H1 (cell line): ENCODE measurements at regions not wholly inside any gene's neighbourhood (a gene's known extent, or its start where the extent isn't known, plus 50 kb on each side); places are given as distances from the start of the nearest gene placed in this dataset.

Source experiments
- CTCF ChIA-PET: fragments of 300-600 bp; sonication (Branson Sonifier 250); formaldehyde crosslinking; loops from one replicate; lab custom pipeline; 2021; ENCODE audit not compliant: partially characterized antibody; lab: Charles Lee
- POLR2A ChIA-PET: fragments of 300-600 bp; sonication (Branson Sonifier 250); formaldehyde crosslinking; loops from one replicate; lab custom pipeline; 2021; ENCODE audit warnings: inconsistent platforms; ENCODE audit not compliant: partially characterized antibody; lab: Charles Lee
- DNase-seq, 2 experiments: peaks; one replicate each; pipeline versions ENCODE4 v3.0.0 to v3.0.0-alpha.2; 2010 to 2022; ENCODE audit warnings: low spot score in 2 of 2, low read depth in 1 of 2, mixed read lengths in 1 of 2
- FAIRE-seq: peaks from 2 replicates; lab custom pipeline; 2011; peaks lifted over from hg19 to GRCh38; lab: Jason Lieb, UNC
- H2AFZ ChIP-seq: 2 replicates; pipeline ENCODE4 v1.8.1; 2012; ENCODE audit warnings: low read length, inconsistent platforms
- H2AK5ac ChIP-seq: 2 replicates; pipeline ENCODE4 v1.6.1; 2013; ENCODE audit warnings: low read depth, low read length
- H2BK120ac ChIP-seq: replicated peaks from 2 replicates; pipeline ENCODE3; 2013; ENCODE audit warnings: low read depth, low read length, inconsistent platforms
- H2BK12ac ChIP-seq: 2 replicates; pipeline ENCODE4 v1.6.1; 2013; ENCODE audit warnings: low read depth, low read length
- H2BK15ac ChIP-seq: 2 replicates; pipeline ENCODE4 v1.6.1; 2013; ENCODE audit warnings: low read length
- H2BK20ac ChIP-seq: 2 replicates; pipeline ENCODE4 v1.6.1; 2013; ENCODE audit warnings: low read length
- H2BK5ac ChIP-seq: 2 replicates; pipeline ENCODE4 v1.6.1; 2013; ENCODE audit warnings: low read depth, low read length
- H3K14ac ChIP-seq: 2 replicates; pipeline ENCODE4 v1.6.1; 2013; ENCODE audit warnings: inconsistent platforms; ENCODE audit not compliant: insufficient read length
- H3K18ac ChIP-seq: 2 replicates; pipeline ENCODE4 v1.6.1; 2013; ENCODE audit warnings: low read length; ENCODE audit errors: extremely low read depth
- H3K23ac ChIP-seq: 2 replicates; pipeline ENCODE4 v1.6.1; 2013; ENCODE audit warnings: inconsistent platforms; ENCODE audit not compliant: insufficient read length
- H3K23me2 ChIP-seq: 2 replicates; pipeline ENCODE4 v1.6.1; 2013; ENCODE audit warnings: low read depth, low read length
- H3K27ac ChIP-seq: 2 replicates; pipeline ENCODE4 v1.6.1; 2011; ENCODE audit warnings: low read depth, low read length, inconsistent platforms
- H3K27me3 ChIP-seq, 4 experiments: replicated peaks in 1 of 4; 1 replicate in 1 of 4; 2 replicates in 3 of 4; pipeline versions ENCODE4 v1.6.1 to v1.8.1; 2011 to 2013; ENCODE audit warnings: low read length in 3 of 4, mild to moderate bottlenecking in 3 of 4, inconsistent platforms in 2 of 4, mixed read lengths in 2 of 4, moderate library complexity in 1 of 4; ENCODE audit not compliant: control insufficient read depth in 3 of 4, insufficient read depth in 3 of 4; ENCODE audit errors: extremely low read depth in 1 of 4
- H3K36me3 ChIP-seq, 4 experiments: 2 replicates each; pipeline versions ENCODE4 v1.6.1 to v1.8.1; 2011 to 2013; ENCODE audit warnings: mild to moderate bottlenecking in 4 of 4, low read length in 3 of 4, moderate library complexity in 2 of 4, control low read depth in 1 of 4, inconsistent platforms in 1 of 4; ENCODE audit not compliant: insufficient read depth in 4 of 4, control insufficient read depth in 2 of 4
- H3K4ac ChIP-seq: replicated peaks from 2 replicates; pipeline ENCODE3; 2013; ENCODE audit warnings: low read length, low read depth, mixed read lengths, inconsistent platforms; ENCODE audit not compliant: insufficient read length
- H3K4me1 ChIP-seq, 4 experiments: replicated peaks in 1 of 4; 1 replicate in 1 of 4; 2 replicates in 3 of 4; pipeline versions ENCODE4 v1.6.1 to v1.8.1; 2011 to 2013; ENCODE audit warnings: low read length in 3 of 4, inconsistent platforms in 2 of 4, mixed read lengths in 1 of 4; ENCODE audit not compliant: insufficient read depth in 4 of 4, control insufficient read depth in 3 of 4
- H3K4me2 ChIP-seq, 2 experiments: 2 replicates each; pipeline versions ENCODE4 v1.6.1 to v1.8.1; 2011 to 2013; ENCODE audit warnings: low read depth in 2 of 2, low read length in 2 of 2, control low read depth in 1 of 2, inconsistent platforms in 1 of 2, mild to moderate bottlenecking in 1 of 2; ENCODE audit not compliant: insufficient read depth in 1 of 2
- H3K4me3 ChIP-seq, 4 experiments: fragments of 200-600, 300-600 bp in 1 of 4; sonication (generic), shearing (Covaris generic), sonication (Bioruptor Twin) in 1 of 4; 2 replicates each; pipeline versions ENCODE4 v1.5.1 to v1.8.1; 2011 to 2016; ENCODE audit warnings: low read length in 4 of 4, low read depth in 3 of 4, control low read depth in 2 of 4, inconsistent platforms in 2 of 4, mild to moderate bottlenecking in 2 of 4, mixed read lengths in 1 of 4, moderate library complexity in 1 of 4; ENCODE audit not compliant: insufficient read depth in 2 of 4; ENCODE audit errors: extremely low read depth in 1 of 4
- H3K56ac ChIP-seq: replicated peaks from 2 replicates; pipeline ENCODE3; 2013; ENCODE audit warnings: low read depth, mild to moderate bottlenecking, mixed read lengths, low read length, inconsistent platforms; ENCODE audit not compliant: insufficient read length
- H3K79me1 ChIP-seq: 2 replicates; pipeline ENCODE4 v1.6.1; 2013; ENCODE audit warnings: low read depth, low read length, control low read depth
- H3K79me2 ChIP-seq, 2 experiments: 2 replicates each; pipeline versions ENCODE4 v1.6.1 to v1.8.1; 2012 to 2013; ENCODE audit warnings: low read length in 2 of 2, mild to moderate bottlenecking in 2 of 2, inconsistent platforms in 1 of 2; ENCODE audit not compliant: insufficient read depth in 2 of 2, control insufficient read depth in 1 of 2
- H3K9ac ChIP-seq, 4 experiments: replicated peaks in 1 of 4; 1 replicate in 1 of 4; 2 replicates in 3 of 4; pipeline versions ENCODE4 v1.6.1 to v1.8.1; 2011 to 2013; ENCODE audit warnings: low read depth in 3 of 4, low read length in 3 of 4, control low read depth in 2 of 4, mild to moderate bottlenecking in 2 of 4, moderate library complexity in 2 of 4, inconsistent platforms in 1 of 4; ENCODE audit errors: extremely low read depth in 1 of 4
- H3K9me3 ChIP-seq, 2 experiments: 2 replicates each; pipeline versions ENCODE4 v1.6.1 to v1.8.1; 2012 to 2013; ENCODE audit warnings: mild to moderate bottlenecking in 2 of 2, moderate library complexity in 2 of 2, control low read depth in 1 of 2, inconsistent platforms in 1 of 2, low read depth in 1 of 2, low read length in 1 of 2, mixed read lengths in 1 of 2; ENCODE audit not compliant: insufficient read depth in 2 of 2
- H4K20me1 ChIP-seq, 2 experiments: replicated peaks in 1 of 2; 2 replicates each; pipeline versions ENCODE3 to v1.8.1; 2011 to 2013; ENCODE audit warnings: inconsistent platforms in 2 of 2, low read length in 2 of 2, mild to moderate bottlenecking in 1 of 2; ENCODE audit not compliant: insufficient read depth in 2 of 2, control insufficient read depth in 1 of 2
- H4K5ac ChIP-seq: 2 replicates; pipeline ENCODE4 v1.6.1; 2013; ENCODE audit warnings: low read length, low read depth, mixed read lengths, inconsistent platforms; ENCODE audit not compliant: insufficient read length
- H4K8ac ChIP-seq: 2 replicates; pipeline ENCODE4 v1.8.0; 2013; ENCODE audit warnings: mild to moderate bottlenecking, moderate library complexity, low read length, inconsistent platforms; ENCODE audit not compliant: insufficient read depth; ENCODE audit errors: extremely low read depth
- H4K91ac ChIP-seq: replicated peaks from 2 replicates; pipeline ENCODE3; 2013; ENCODE audit warnings: low read length, mixed read lengths, inconsistent platforms; ENCODE audit not compliant: insufficient read length
- CBX5 ChIP-seq: fragments of 300-800, 300-1000 bp; sonication (generic); IDR thresholded peaks from 2 replicates; pipeline ENCODE4 v1.7.1; 2016; ENCODE audit warnings: antibody characterized with exemption, low read length, low read depth
- CHD1 ChIP-seq: IDR thresholded peaks from 2 replicates; pipeline ENCODE4 v1.6.1; 2012; ENCODE audit warnings: low read depth, low read length, improper control_type of control experiment
- FOSL1 ChIP-seq: IDR thresholded peaks from 2 replicates; pipeline ENCODE4 v1.6.1; 2011; ENCODE audit warnings: mild to moderate bottlenecking, low read depth, low read length, moderate library complexity; ENCODE audit not compliant: insufficient read depth
- POLR2A ChIP-seq, 2 experiments: IDR thresholded peaks; 1 replicate in 1 of 2; 2 replicates in 1 of 2; pipeline ENCODE4 v1.6.1; 2011; ENCODE audit warnings: low read depth in 2 of 2, low read length in 2 of 2, mild to moderate bottlenecking in 2 of 2; ENCODE audit errors: control extremely low read depth in 1 of 2
- RBBP5 ChIP-seq: IDR thresholded peaks from 2 replicates; pipeline ENCODE4 v1.7.1; 2012; ENCODE audit warnings: low read depth, mild to moderate bottlenecking, inconsistent platforms, low read length, moderate library complexity, borderline replicate concordance
- SIX5 ChIP-seq: IDR thresholded peaks from 2 replicates; pipeline ENCODE4 v1.6.1; 2011; ENCODE audit warnings: mild to moderate bottlenecking, low read depth, low read length
- SP1 ChIP-seq: IDR thresholded peaks from 2 replicates; pipeline ENCODE4 v1.6.1; 2011; ENCODE audit warnings: low read depth, low read length
- TAF1 ChIP-seq: IDR thresholded peaks from 2 replicates; pipeline ENCODE4 v1.6.1; 2011; ENCODE audit warnings: mild to moderate bottlenecking, low read depth, low read length
- WGBS, 2 experiments: shearing (Covaris generic) in 1 of 2; methylation state at CpG; one replicate each; pipeline versions ENCODE4 v1.1.6 to v1.1.7; 2013 to 2015; ENCODE audit warnings: low lambda C conversion rate in 2 of 2, mixed read lengths in 2 of 2, inconsistent platforms in 1 of 2, low coverage in 1 of 2, missing lambda C conversion rate in 1 of 2; ENCODE audit not compliant: insufficient replicate concordance in 2 of 2, insufficient coverage in 1 of 2, insufficient read length in 1 of 2; ENCODE audit errors: extremely low coverage in 1 of 2, missing lambda C conversion rate in 1 of 2; 5-methylcytosine and 5-hydroxymethylcytosine counted together
- TF ChIP-seq, protein P1 (sequence below): IDR thresholded peaks from 2 replicates; pipeline ENCODE4 v1.6.1; 2012; ENCODE audit warnings: inconsistent platforms

DNA sequence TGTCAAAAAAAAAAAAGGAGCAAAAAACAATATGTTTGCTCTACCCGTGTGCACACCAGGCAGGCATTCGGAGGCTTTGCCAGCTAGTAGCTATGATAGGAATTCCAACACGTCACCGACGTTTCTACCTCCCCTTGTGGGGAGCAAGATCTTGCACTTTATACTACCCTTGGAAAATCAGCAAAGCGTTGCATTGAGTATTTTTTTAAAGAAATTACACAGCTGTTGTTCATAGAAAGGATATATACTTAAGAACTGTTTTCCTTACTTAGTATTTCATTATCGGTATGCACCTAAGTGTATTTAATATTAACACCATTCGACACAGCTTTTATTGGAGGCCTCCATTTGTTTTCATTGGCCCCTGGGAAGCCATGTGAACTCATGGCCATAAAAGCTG is 159.9 kb upstream of the MGMT start:
- no peak overlapping the region for H2BK12ac ChIP-seq
- no peak overlapping the region for H3K4ac ChIP-seq
- no peaks in the 10 kb centered on the region; a peak in 1 of 7 replicates for H3K27me3 ChIP-seq
- H2BK5ac ChIP-seq: no peak overlapping the region
- no peaks in the 10 kb centered on the region; the same call in 1 of the 2 replicates for H3K23me2 ChIP-seq
- no peak overlapping the region for H4K5ac ChIP-seq
- H3K56ac ChIP-seq: no peak overlapping the region
- no peaks in the 10 kb centered on the region for H4K20me1 ChIP-seq
- no peak overlapping the region for H3K9ac ChIP-seq
- H4K8ac ChIP-seq: no peak overlapping the region
- no peaks in the 10 kb centered on the region for H3K79me2 ChIP-seq
- no peak overlapping the region for H3K18ac ChIP-seq
- H3K4me3 ChIP-seq: no peak overlapping the region
- H3K36me3 ChIP-seq: no peaks in the 10 kb centered on the region
- ChIA-PET POLR2A (no interaction called here), CTCF (interaction anchor here (0.6 to 1.0 kb wide), 3 partner anchors 25 to 30 kb away, joined by 3 to 4 read pairs (median 4); no protein-coding TSS in a partner anchor)
- H3K79me1 ChIP-seq: no peaks in the 10 kb centered on the region
- no peak overlapping the region for H3K14ac ChIP-seq
- H3K27ac ChIP-seq: no peak overlapping the region
- H2BK20ac ChIP-seq: no peak overlapping the region
- no peak for FAIRE-seq
- H3K23ac ChIP-seq: no peak overlapping the region
- no peak overlapping the region for H3K4me2 ChIP-seq
- no peaks in the 10 kb centered on the region for H3K9me3 ChIP-seq
- no peak overlapping the region for H2AFZ ChIP-seq
- WGBS, 2 experiments: 99% methylated on average over 8 of the region's 8 CpGs; no CpG with 5 or more reads in 1 of the 2 experiments
- no peak overlapping the region for H2BK120ac ChIP-seq
- no peaks in the 10 kb centered on the region for H3K4me1 ChIP-seq
- no peak overlapping the region for H2AK5ac ChIP-seq
- H4K91ac ChIP-seq: no peak overlapping the region
- no peak for TF ChIP-seq SIX5
- no peak for TF ChIP-seq FOSL1
- TF ChIP-seq RBBP5: no peak
- no peak for TF ChIP-seq TAF1
- TF ChIP-seq CHD1: no peak
- TF ChIP-seq CBX5: no peak
- TF ChIP-seq, protein P1, sequence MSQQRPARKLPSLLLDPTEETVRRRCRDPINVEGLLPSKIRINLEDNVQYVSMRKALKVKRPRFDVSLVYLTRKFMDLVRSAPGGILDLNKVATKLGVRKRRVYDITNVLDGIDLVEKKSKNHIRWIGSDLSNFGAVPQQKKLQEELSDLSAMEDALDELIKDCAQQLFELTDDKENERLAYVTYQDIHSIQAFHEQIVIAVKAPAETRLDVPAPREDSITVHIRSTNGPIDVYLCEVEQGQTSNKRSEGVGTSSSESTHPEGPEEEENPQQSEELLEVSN: no peak
- no peak for TF ChIP-seq SP1
- no peak for TF ChIP-seq POLR2A (IDR thresholded peaks at IDR 0.05; ENCODE audit: control extremely low read depth in 1 of 2, low read depth in 2 of 2, low read length in 2 of 2)
- no peak for DNase-seq
- H2BK15ac ChIP-seq: no peak overlapping the region
